ENCODE measurements at regions not wholly inside any gene's neighbourhood (a gene's known extent, or its start where the extent isn't known, plus 50 kb on each side); places are given as distances from the start of the nearest gene placed in this dataset.

DNA sequence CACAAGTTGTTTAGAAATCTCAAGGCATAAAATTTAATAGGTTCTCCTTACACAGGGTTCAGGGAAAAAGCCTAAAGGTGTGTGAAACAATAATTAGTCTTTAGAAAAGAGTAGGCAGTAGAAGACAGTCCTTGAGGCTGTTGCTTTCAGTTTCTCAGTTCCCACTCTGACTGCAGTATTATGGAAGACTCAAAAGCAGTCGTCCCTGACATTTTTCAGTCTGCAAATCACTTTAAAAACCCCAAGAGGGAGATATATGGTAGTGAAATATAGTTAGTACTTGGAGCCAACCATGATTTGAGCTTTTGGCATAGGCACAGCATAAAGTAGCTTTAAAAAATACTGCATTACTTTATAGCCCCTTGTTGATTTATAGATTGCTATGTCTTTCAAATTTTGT lies 299.7 kb downstream of the OLFM3 start:
- TF ChIP-seq, protein P1, sequence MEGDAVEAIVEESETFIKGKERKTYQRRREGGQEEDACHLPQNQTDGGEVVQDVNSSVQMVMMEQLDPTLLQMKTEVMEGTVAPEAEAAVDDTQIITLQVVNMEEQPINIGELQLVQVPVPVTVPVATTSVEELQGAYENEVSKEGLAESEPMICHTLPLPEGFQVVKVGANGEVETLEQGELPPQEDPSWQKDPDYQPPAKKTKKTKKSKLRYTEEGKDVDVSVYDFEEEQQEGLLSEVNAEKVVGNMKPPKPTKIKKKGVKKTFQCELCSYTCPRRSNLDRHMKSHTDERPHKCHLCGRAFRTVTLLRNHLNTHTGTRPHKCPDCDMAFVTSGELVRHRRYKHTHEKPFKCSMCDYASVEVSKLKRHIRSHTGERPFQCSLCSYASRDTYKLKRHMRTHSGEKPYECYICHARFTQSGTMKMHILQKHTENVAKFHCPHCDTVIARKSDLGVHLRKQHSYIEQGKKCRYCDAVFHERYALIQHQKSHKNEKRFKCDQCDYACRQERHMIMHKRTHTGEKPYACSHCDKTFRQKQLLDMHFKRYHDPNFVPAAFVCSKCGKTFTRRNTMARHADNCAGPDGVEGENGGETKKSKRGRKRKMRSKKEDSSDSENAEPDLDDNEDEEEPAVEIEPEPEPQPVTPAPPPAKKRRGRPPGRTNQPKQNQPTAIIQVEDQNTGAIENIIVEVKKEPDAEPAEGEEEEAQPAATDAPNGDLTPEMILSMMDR (IDR thresholded peaks at IDR 0.05): no peak
- TF ChIP-seq EZH2 (IDR thresholded peaks at IDR 0.05): no peak

Data from neural progenitor cell (in vitro differentiated cells).